ENCODE measurements at regions not wholly inside any gene's neighbourhood (a gene's known extent, or its start where the extent isn't known, plus 50 kb on each side); places are given as distances from the start of the nearest gene placed in this dataset.

GRCh38 chr5:2960294-2960693, 208.8 kb upstream of the IRX2 start:
- DNase-seq (ENCODE audit: low read depth in 4 of 4, low spot score in 3 of 4), result no peak

GRCh38 chr5:2958976-2959375, 207.5 kb upstream of the IRX2 start:
- no peak for DNase-seq (ENCODE audit: low read depth in 4 of 4, low spot score in 3 of 4)

- DNase-seq (ENCODE audit: low read depth in 4 of 4, low spot score in 3 of 4), result no peak
Measured at GRCh38 chr5:2948875-2949274, 197.4 kb upstream of the IRX2 start.

- DNase-seq (ENCODE audit: low read depth in 4 of 4, low spot score in 3 of 4), result no peak
Measured at GRCh38 chr5:2946315-2946714, 194.8 kb upstream of the IRX2 start.

- DNase-seq (ENCODE audit: low read depth in 4 of 4, low spot score in 3 of 4), result no peak
Measured at GRCh38 chr5:2936413-2936812, 184.9 kb upstream of the IRX2 start.

- no peak for DNase-seq (ENCODE audit: low read depth in 4 of 4, low spot score in 3 of 4)
Measured at GRCh38 chr5:2929779-2930178, 178.3 kb upstream of the IRX2 start.

GRCh38 chr5:2921651-2922050, 170.2 kb upstream of the IRX2 start:
- no peak for DNase-seq (ENCODE audit: low read depth in 4 of 4, low spot score in 3 of 4)

GRCh38 chr5:2921176-2921575, 169.7 kb upstream of the IRX2 start:
- DNase-seq (ENCODE audit: low read depth in 4 of 4, low spot score in 3 of 4), result no peak

GRCh38 chr5:2920312-2920711, 168.8 kb upstream of the IRX2 start:
- no peak for DNase-seq (ENCODE audit: low read depth in 4 of 4, low spot score in 3 of 4)

- no peak for DNase-seq (ENCODE audit: low read depth in 4 of 4, low spot score in 3 of 4)
Measured at GRCh38 chr5:2919310-2920018, 168.0 kb upstream of the IRX2 start.

GRCh38 chr5:2917524-2917923, 166.0 kb upstream of the IRX2 start:
- DNase-seq (ENCODE audit: low read depth in 4 of 4, low spot score in 3 of 4), result no peak

- no peak for DNase-seq (ENCODE audit: low read depth in 4 of 4, low spot score in 3 of 4)
Measured at GRCh38 chr5:2917093-2917492, 165.6 kb upstream of the IRX2 start.

- no peak for DNase-seq (ENCODE audit: low read depth in 4 of 4, low spot score in 3 of 4)
Measured at GRCh38 chr5:2916076-2916682, 164.7 kb upstream of the IRX2 start.

GRCh38 chr5:2914981-2915484, 163.6 kb upstream of the IRX2 start:
- no peak for DNase-seq (ENCODE audit: low read depth in 4 of 4, low spot score in 3 of 4)

- no peak for DNase-seq (ENCODE audit: low read depth in 4 of 4, low spot score in 3 of 4)
Measured at GRCh38 chr5:2914022-2914661, 162.7 kb upstream of the IRX2 start.

GRCh38 chr5:2913281-2913680, 161.8 kb upstream of the IRX2 start:
- no peak for DNase-seq (ENCODE audit: low read depth in 4 of 4, low spot score in 3 of 4)

- DNase-seq (ENCODE audit: low read depth in 4 of 4, low spot score in 3 of 4), result no peak
Measured at GRCh38 chr5:2912741-2913140, 161.3 kb upstream of the IRX2 start.

GRCh38 chr5:2910401-2911175, 159.1 kb upstream of the IRX2 start:
- no peak for DNase-seq (ENCODE audit: low read depth in 4 of 4, low spot score in 3 of 4)

GRCh38 chr5:2909035-2909434, 157.6 kb upstream of the IRX2 start:
- DNase-seq (ENCODE audit: low read depth in 4 of 4, low spot score in 3 of 4), result no peak

- DNase-seq (ENCODE audit: low read depth in 4 of 4, low spot score in 3 of 4), result no peak
Measured at GRCh38 chr5:2908086-2908485, 156.6 kb upstream of the IRX2 start.
